GM23338 (cell line): ENCODE measurements at regions not wholly inside any gene's neighbourhood (a gene's known extent, or its start where the extent isn't known, plus 50 kb on each side); places are given as distances from the start of the nearest gene placed in this dataset.

Source experiments
- CREB1 ChIP-seq: fragments of 250-450 bp; sonication (Bioruptor Pico); IDR thresholded peaks from 2 replicates; pipeline ENCODE4 v1.5.0; 2020; ENCODE audit warnings: low read depth, mild to moderate bottlenecking, moderate library complexity
- CTCF ChIP-seq, 2 experiments: fragments of 200-600 bp in 1 of 2; sonication (generic) in 1 of 2; conservative IDR thresholded peaks; 2 replicates each; pipeline versions ENCODE4 v1.5.1 to v1.6.1; 2016 to 2017; ENCODE audit warnings: antibody characterized with exemption in 2 of 2, low read depth in 2 of 2, mild to moderate bottlenecking in 2 of 2, moderate library complexity in 1 of 2
- ETS1 ChIP-seq: IDR thresholded peaks from 2 replicates; pipeline ENCODE4 v1.6.1; 2016; ENCODE audit warnings: antibody characterized with exemption
- EZH2 ChIP-seq: fragments of 200-600 bp; sonication (generic); IDR thresholded peaks from one replicate; pipeline ENCODE4 v1.8.0; 2017; ENCODE audit warnings: antibody characterized with exemption, mild to moderate bottlenecking, low read depth; ENCODE audit not compliant: unreplicated experiment
- EZH2phosphoT487 ChIP-seq: fragments of 200-600 bp; sonication (generic); IDR thresholded peaks from one replicate; pipeline ENCODE4 v1.8.1; 2018; ENCODE audit warnings: antibody characterized with exemption; ENCODE audit not compliant: unreplicated experiment
- POLR2AphosphoS5 ChIP-seq: IDR thresholded peaks from 2 replicates; pipeline ENCODE4 v1.6.1; 2016; ENCODE audit warnings: antibody characterized with exemption, low read depth

GRCh38 chr20:1833216-1833615 lies 62.0 kb upstream of the SIRPA start:
- no peak for TF ChIP-seq EZH2phosphoT487
- no peak for TF ChIP-seq CTCF (conservative IDR thresholded peaks at IDR 0.05; ENCODE audit: low read depth in 2 of 2)
- no peak for TF ChIP-seq POLR2AphosphoS5
- no peak for TF ChIP-seq EZH2
- TF ChIP-seq CREB1 (CRISPR knock-in tag), result no peak
- TF ChIP-seq ETS1, result no peak
